ENCODE measurements at regions not wholly inside any gene's neighbourhood (a gene's known extent, or its start where the extent isn't known, plus 50 kb on each side); places are given as distances from the start of the nearest gene placed in this dataset.

- TF ChIP-seq CTCF (IDR thresholded peaks at IDR 0.05; ENCODE audit: low read depth, low read length) (no peak), MAX (IDR thresholded peaks at IDR 0.05; ENCODE audit: low read depth, low read length) (no peak), POLR2A (IDR thresholded peaks at IDR 0.05; ENCODE audit: extremely low read depth, insufficient read length) (no peak)
Observed at GRCh38 chr3:177934001-177934891, 602.0 kb upstream of the KCNMB2 start.
